HG03135 (cell line): ENCODE measurements at regions not wholly inside any gene's neighbourhood (a gene's known extent, or its start where the extent isn't known, plus 50 kb on each side); places are given as distances from the start of the nearest gene placed in this dataset.
A peak's percentile ranks its signal among the peaks of the same experiment; 100 is the strongest.
"Not testable (repeated sequence)": the region's sequence is repeated elsewhere in the genome, so short reads cannot be mapped to it uniquely, and the experiment has no call there.

Source experiments
- ATAC-seq: cut with Tn5 transposase; IDR thresholded peaks from one replicate; pipeline ENCODE4 v1.9.1; 2021; ENCODE audit warnings: mild to moderate bottlenecking, moderate library complexity; ENCODE audit not compliant: unreplicated experiment

- ATAC-seq = no peak
These were observed 159.8 kb downstream of the CGGBP1 start for GRCh38 chr3:87898971-87899370.

GRCh38 chr3:87895983-87896382 is 162.8 kb downstream of the CGGBP1 start:
- no peak for ATAC-seq

DNA sequence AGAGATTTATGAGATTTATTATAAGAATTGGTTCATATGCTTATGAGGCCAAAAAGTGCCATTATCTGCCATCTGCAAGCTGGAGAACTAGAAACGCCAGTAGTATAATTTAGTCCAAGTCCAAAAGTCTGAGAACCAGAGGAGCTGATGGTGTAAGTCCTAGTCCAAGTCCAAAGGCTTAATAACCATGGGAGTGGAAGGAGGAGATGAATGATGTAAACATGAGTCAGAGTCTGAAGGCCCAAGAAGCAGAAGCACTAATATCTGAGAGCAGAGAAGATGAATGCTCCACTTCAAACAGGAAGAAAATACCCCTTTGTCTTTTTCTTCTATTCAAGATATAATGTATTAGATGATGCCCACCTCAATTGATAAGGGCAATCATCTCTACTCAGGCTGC is 185.7 kb downstream of the CGGBP1 start:
- ATAC-seq = no peak

DNA sequence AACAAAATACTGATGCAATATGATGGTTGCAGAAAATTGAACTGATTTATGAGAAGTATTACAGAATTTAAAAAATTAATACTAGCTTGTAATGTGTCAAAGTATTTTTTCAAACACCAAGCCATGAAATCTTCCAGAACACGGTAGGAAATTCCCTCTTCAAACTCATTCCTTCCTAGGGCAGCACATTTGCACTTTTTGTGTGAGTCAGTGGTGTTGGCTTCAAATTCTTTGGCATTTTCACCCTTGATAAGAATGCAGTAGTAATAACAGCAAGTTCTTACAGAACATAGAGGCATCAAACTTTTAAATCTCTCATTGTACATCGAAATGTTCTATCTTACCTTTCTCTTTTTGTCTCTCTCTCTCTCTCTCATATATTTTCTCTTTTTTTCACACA is 191.8 kb downstream of the CGGBP1 start:
- no peak for ATAC-seq

- no peak for ATAC-seq
These were observed 202.7 kb downstream of the CGGBP1 start for GRCh38 chr3:87856126-87856525.

- ATAC-seq = no peak
These were observed 203.2 kb downstream of the CGGBP1 start for GRCh38 chr3:87855616-87856015.

DNA sequence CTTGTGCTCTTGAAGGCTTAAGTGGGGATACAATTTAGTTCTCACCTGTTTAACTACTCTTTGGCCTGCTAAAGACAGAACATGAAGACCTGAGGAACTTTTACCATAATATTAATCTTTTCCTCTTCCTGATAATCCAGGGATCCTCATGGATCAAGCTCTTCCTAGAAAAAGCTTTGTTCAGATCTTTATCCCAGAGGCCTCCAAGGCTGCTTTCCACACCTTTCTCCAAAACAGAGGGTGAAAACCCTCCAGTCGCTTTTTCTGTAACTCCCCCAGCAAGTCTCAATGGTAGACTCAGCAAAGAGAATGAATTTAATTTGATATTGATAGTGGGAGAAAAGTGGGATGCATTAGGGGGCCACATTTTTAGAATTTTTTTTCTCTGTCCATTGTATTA is 203.6 kb downstream of the CGGBP1 start:
- no peak for ATAC-seq

- ATAC-seq = no peak
These were observed 210.8 kb downstream of the CGGBP1 start for GRCh38 chr3:87848003-87848402.

DNA sequence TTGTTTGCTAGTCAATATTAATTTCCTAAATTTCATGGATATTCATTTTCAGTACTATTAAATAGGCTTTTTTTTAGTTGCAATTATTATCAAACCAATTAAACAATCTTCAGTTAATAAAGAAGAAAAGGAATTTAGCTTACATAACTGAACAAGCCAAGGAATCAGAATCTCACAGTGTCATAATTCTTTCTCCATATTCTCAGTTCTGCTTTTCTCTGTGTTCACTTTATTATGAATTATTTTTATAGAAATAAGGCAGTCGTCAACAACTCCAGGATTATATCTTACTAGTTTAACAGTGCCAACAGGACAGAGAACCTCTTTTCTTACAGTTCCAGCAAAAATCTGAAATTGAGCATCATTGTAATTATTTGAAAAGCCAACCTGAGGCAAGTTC is 221.7 kb downstream of the CGGBP1 start:
- no peak for ATAC-seq

DNA sequence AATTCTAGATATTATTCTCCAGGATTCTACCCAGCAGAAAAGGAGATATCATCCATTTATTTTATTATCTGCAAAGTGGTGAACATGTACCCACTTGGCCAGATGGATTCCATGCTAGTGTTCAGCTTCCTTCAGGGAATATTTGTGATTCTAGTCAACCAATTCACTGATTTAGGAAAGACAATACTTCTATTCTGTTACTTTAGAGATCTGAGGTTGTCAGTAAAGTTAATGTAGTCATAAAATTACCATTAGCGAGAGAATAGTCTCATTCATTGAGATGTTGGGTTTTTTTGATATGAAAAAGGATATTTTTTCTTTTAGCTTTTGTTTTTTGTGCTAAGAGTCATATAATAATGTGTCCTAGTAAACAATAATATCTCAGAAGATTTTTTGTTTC is 222.8 kb downstream of the CGGBP1 start:
- ATAC-seq = no peak

- ATAC-seq = no peak
These were observed 223.6 kb downstream of the CGGBP1 start for GRCh38 chr3:87835236-87835635.

DNA sequence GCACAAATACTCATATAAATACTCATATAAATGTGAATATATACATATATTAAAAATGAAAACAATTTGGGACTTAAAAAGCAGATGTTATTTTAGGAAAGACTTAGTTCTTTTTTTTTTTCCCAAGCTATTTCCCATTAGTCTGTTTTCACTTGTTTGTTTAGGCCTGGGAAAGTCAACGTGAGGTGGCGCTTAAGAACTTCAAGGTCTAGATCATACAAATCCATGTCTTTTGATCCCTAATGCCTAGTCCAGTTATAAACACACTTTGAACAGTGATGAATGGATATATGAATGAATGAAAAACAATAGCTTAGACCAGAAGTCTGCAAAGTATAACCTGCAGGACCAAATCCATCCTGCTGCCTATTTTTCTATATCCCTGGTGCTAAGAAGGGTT is 224.5 kb downstream of the CGGBP1 start:
- ATAC-seq = no peak

GRCh38 chr3:87833039-87833377 is 225.8 kb downstream of the CGGBP1 start:
- ATAC-seq = no peak

GRCh38 chr3:87828046-87828445 is 230.8 kb downstream of the CGGBP1 start:
- no peak for ATAC-seq

- ATAC-seq = no peak
These were observed 236.2 kb downstream of the CGGBP1 start for GRCh38 chr3:87822563-87822962.

GRCh38 chr3:87813503-87813902 is 245.3 kb downstream of the CGGBP1 start:
- ATAC-seq = not testable (repeated sequence)

GRCh38 chr3:87811953-87812352 is 246.9 kb downstream of the CGGBP1 start:
- no peak for ATAC-seq

DNA sequence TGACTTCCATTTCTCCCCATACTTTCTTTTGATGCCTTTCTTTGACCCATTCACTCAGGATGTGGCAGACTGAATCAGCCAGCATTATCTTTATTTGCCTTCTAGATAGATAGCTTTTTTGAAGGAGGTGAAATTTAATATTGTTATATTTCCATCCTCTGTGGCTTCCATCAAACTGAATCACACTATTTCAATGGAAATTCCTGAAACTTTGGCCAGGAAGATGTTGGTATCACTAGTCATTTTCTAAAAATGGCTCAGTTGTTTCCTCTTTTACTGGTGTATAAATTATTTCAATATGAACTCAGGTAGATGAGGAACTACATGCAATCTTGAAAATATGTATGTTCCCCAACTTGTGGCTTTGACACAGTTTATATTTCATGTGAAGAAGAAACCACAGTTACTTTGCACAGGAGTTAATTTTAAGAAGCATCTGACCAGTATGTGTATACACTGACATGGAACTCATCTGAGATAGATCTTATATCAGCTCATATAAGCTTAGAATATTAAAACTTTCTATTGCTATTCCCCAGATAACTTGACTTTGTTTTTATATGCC is 248.3 kb downstream of the CGGBP1 start:
- no peak for ATAC-seq

DNA sequence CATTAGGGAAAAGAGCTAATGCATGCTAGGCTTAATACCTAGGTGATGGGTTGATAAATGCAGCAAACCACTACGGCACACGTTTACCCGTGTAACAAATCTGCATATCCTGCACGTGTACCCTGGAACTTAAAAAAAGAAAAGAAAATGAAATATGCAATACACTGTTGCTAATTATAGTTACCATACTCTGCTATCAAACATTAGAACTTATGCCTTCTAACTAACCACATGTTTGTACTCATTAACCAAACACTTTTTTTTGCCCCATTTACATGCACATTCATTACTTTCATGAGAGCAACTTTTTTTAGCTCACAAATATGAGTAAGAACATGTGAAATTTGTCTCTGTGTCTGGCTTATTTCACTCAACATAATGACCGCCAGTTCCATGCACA is 253.1 kb downstream of the CGGBP1 start:
- peak; percentile 95 for ATAC-seq

DNA sequence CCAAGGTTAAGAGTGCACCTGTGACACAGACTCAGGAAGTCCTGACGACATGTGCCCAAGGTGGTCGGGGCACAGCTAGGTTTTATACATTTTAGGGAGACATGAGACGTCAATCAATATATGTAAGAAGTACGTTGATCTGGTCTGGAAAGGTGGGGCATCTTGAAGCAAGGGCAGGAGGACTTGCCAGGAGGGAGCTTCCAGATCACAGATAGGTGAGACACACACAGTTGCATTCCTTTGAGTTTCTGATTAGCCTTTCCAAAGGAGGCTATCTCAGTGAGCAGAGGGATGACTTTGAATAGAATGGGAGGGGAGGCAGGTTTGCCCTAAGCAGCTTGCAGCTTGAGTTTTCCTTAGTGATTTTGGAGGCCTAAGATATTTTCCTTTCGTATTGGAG is 257.4 kb downstream of the CGGBP1 start:
- no peak for ATAC-seq

DNA sequence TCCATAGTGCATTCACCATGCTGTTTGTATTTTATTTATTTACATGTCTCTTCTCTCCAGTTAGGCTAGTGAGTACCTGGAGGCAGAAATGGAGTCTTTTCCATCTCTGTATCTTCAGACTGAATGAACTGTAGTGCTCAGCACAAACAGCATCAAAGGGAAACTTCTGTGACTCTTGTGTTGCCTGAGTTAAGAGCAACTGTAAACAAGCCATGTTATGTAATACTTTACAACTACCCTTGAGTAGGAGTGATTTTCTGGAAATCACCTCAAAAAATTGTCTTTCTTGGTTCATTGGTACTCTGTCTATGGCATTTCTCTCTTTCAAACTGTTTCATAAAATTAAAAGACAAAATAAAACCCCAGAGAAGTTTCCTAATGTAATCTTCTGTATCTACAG is 258.3 kb downstream of the CGGBP1 start:
- ATAC-seq = no peak

DNA sequence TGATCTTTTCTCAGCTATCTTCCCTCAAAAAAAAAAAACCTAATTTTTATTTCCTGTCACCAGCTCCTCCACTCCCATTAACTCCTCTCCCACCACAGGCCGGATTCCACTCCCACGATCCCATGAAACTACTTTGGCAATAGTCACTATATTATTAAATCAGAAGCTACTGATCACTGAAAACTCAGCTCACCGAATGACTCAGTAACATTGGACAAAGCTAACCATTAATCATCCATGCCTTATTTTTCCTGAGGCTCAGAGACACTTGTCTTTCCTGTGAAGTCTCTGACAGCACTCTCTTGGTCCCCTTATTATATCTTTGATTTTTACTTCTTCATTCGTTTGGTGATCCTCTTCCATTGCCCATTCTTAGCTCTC is 260.2 kb downstream of the CGGBP1 start:
- ATAC-seq = no peak

GRCh38 chr3:87797872-87798566 is 260.8 kb downstream of the CGGBP1 start:
- ATAC-seq = no peak
